ENCODE measurements at regions not wholly inside any gene's neighbourhood (a gene's known extent, or its start where the extent isn't known, plus 50 kb on each side); places are given as distances from the start of the nearest gene placed in this dataset.

GRCh38 chr2:8568543-8569302 lies 113.1 kb upstream of the ID2 start:
- TF ChIP-seq POLR2A (IDR thresholded peaks at IDR 0.05), result no peak
- TF ChIP-seq CTCF (IDR thresholded peaks at IDR 0.05 in 4 of 5, conservative IDR thresholded peaks at IDR 0.05 in 1 of 5), result no peak
